ENCODE measurements at regions not wholly inside any gene's neighbourhood (a gene's known extent, or its start where the extent isn't known, plus 50 kb on each side); places are given as distances from the start of the nearest gene placed in this dataset.

DNA sequence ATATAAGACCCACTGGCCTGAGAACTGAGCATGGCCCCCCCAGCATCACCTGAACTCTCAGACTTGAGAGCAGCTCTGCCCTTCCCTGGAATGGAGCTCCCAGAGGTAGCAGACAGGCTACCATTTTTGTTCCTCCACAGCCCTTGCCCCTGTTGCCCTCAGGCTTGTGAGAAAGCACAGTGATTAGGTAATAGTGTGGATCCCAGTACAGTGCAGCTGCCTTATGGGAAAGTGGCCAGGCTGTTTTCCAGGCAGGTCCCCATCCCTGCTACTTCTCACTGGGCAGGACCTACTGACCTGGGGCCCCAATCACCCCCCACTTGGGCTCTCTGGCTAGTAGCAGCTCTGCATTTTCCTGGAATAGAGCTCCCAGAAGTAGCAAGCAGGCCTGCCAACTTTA, 834.0 kb downstream of the DACH1 start:
- intact Hi-C loops (cut with DNase I) = no loop called here
- Histone ChIP-seq H3K4me1 (no peaks in the 10 kb centered on the region), H3K9me3 (no peaks in the 10 kb centered on the region), H3K36me3 (no peaks in the 10 kb centered on the region), H3K27ac (no peak overlapping the region), H3K27me3 (no peaks in the 10 kb centered on the region), H3K4me3 (no peak overlapping the region)
- no peak for DNase-seq (ENCODE audit: extremely low spot score in 2 of 2)
- TF ChIP-seq POLR2AphosphoS5 (IDR thresholded peaks at IDR 0.05; ENCODE audit: insufficient read depth in 1 of 2, low read depth in 1 of 2) = no peak
- TF ChIP-seq, protein P1, sequence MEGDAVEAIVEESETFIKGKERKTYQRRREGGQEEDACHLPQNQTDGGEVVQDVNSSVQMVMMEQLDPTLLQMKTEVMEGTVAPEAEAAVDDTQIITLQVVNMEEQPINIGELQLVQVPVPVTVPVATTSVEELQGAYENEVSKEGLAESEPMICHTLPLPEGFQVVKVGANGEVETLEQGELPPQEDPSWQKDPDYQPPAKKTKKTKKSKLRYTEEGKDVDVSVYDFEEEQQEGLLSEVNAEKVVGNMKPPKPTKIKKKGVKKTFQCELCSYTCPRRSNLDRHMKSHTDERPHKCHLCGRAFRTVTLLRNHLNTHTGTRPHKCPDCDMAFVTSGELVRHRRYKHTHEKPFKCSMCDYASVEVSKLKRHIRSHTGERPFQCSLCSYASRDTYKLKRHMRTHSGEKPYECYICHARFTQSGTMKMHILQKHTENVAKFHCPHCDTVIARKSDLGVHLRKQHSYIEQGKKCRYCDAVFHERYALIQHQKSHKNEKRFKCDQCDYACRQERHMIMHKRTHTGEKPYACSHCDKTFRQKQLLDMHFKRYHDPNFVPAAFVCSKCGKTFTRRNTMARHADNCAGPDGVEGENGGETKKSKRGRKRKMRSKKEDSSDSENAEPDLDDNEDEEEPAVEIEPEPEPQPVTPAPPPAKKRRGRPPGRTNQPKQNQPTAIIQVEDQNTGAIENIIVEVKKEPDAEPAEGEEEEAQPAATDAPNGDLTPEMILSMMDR (IDR thresholded peaks at IDR 0.05) = no peak
- TF ChIP-seq POLR2A (IDR thresholded peaks at IDR 0.05) = no peak

DNA sequence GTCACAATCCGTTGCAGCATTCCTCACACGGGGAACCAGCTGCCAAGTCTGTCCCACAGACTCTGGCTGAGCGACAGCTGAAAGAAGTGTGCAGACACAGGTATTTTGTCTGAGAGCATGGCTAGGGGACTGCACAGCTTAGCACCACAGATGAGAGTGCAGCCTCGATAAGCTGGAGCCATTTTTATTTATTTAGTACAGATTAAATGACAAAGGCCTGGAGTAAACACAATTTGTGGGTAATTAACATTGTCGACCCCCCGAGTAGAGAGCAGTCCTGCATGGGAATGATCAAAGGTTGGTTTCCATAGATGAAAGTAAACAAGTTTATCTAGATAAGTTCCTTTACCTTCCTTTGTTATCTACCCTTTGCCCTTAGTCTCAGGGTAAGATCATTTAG, 836.2 kb downstream of the DACH1 start:
- Histone ChIP-seq H3K4me1 (no peaks in the 10 kb centered on the region), H3K27me3 (no peaks in the 10 kb centered on the region), H3K4me3 (no peak overlapping the region), H3K9me3 (no peaks in the 10 kb centered on the region), H3K36me3 (no peaks in the 10 kb centered on the region), H3K27ac (no peak overlapping the region)
- TF ChIP-seq POLR2AphosphoS5 (IDR thresholded peaks at IDR 0.05; ENCODE audit: insufficient read depth in 1 of 2, low read depth in 1 of 2) = no peak
- TF ChIP-seq POLR2A (IDR thresholded peaks at IDR 0.05) = no peak
- TF ChIP-seq, protein P1 (IDR thresholded peaks at IDR 0.05) = no peak
- DNase-seq (ENCODE audit: extremely low spot score in 2 of 2) = no peak
- intact Hi-C loops (cut with DNase I) = no loop called here

DNA sequence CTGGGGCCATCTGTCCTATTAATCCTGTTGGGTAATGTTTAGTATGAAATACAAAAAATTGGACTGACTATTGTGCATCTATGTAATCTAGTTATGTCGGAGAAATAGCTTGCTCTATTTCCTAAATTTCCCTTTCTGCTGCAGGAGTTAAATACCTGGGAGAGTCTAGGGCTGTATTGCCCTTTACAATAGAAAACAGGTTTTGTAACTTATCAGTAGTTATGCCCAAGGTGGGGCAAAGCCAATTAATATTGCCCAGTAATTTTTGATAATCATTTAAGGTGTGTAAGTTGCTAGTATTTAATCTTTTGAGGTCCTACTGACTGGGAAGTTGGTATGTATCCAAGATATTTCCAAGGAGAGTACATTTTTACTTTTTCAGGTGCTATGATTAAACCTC, 838.1 kb downstream of the DACH1 start:
- H3K27ac ChIP-seq = no peak overlapping the region
- no peaks in the 10 kb centered on the region for H3K4me1 ChIP-seq
- H3K27me3 ChIP-seq = no peaks in the 10 kb centered on the region
- intact Hi-C loops (cut with DNase I) = no loop called here
- no peak for DNase-seq (ENCODE audit: extremely low spot score in 2 of 2)
- no peak overlapping the region for H3K4me3 ChIP-seq
- TF ChIP-seq POLR2A (IDR thresholded peaks at IDR 0.05) (no peak), POLR2AphosphoS5 (IDR thresholded peaks at IDR 0.05; ENCODE audit: insufficient read depth in 1 of 2, low read depth in 1 of 2) (no peak)
- TF ChIP-seq, protein P1 (IDR thresholded peaks at IDR 0.05) = no peak
- no peaks in the 10 kb centered on the region for H3K36me3 ChIP-seq
- H3K9me3 ChIP-seq = no peaks in the 10 kb centered on the region

DNA sequence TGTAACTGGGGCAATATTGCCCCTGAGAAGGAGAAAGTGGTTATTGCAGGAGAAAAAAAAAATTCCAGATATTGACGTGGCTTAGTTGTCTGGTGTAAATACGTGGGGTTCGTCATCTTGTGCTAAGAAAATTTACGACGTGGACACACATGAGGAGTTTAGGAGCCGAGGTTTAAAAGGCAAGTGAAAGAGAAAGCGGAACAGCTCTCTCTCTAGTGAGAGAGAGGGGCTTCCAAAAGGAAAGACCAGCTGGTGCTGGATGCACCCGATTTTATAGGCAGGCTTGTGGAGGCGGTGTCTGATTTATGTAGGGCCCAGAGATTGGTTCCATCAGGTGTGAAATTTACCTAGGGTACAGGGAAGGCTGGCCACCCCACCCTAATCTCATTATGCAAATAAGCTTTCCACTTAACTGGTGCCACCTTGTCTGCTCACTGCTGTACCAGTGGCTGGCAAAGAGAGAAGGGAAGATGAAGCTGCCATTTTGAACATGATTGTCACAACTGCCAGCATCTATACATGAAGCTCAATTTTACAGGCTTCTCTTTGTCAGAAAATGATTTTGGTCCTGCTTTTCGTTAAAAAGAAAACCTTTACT, 845.1 kb downstream of the DACH1 start:
- Histone ChIP-seq H3K4me1 (no peaks in the 10 kb centered on the region), H3K36me3 (no peaks in the 10 kb centered on the region), H3K27me3 (no peaks in the 10 kb centered on the region), H3K9me3 (no peaks in the 10 kb centered on the region), H3K4me3 (no peak overlapping the region), H3K27ac (no peak overlapping the region)
- intact Hi-C loops (cut with DNase I) = no loop called here
- TF ChIP-seq, protein P1 (IDR thresholded peaks at IDR 0.05) = no peak
- no peak for TF ChIP-seq POLR2AphosphoS5 (IDR thresholded peaks at IDR 0.05; ENCODE audit: insufficient read depth in 1 of 2, low read depth in 1 of 2)
- DNase-seq (ENCODE audit: extremely low spot score in 2 of 2) = no peak

DNA sequence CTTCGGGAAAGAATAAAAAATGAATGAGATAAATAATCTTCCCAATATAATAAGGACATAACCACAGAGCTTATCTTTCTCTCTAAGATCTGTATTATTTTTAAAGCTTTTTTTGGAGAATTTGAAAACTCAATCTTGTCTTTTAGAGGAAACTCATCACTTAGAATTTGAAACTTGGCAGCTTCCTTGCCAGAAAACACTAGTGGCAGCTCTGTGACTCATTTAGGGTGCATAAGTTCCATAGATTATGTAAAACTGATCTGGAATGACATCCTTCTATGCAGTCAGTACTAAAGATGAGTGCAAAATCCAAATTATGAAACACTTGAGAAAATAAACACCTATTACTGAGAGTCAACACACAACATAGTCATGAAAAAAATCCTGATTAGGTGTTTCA, 848.0 kb downstream of the DACH1 start:
- TF ChIP-seq, protein P1 (IDR thresholded peaks at IDR 0.05) = no peak
- Histone ChIP-seq H3K4me3 (no peak overlapping the region), H3K27ac (no peak overlapping the region), H3K27me3 (no peaks in the 10 kb centered on the region), H3K4me1 (no peaks in the 10 kb centered on the region), H3K36me3 (no peaks in the 10 kb centered on the region), H3K9me3 (no peaks in the 10 kb centered on the region)
- intact Hi-C loops (cut with DNase I) = no loop called here
- DNase-seq (ENCODE audit: extremely low spot score in 2 of 2) = no peak
